Trophoblast cell (in vitro differentiated cells and primary cell): ENCODE measurements at regions not wholly inside any gene's neighbourhood (a gene's known extent, or its start where the extent isn't known, plus 50 kb on each side); places are given as distances from the start of the nearest gene placed in this dataset.

ENCODE experiments used
- DNase-seq, 2 donors: peaks; one replicate each; pipeline ENCODE4 v3.0.0-alpha.2; 2016
- H2AFZ ChIP-seq: 2 replicates; pipeline ENCODE4 v1.6.1; 2013; ENCODE audit warnings: low read length, moderate library complexity, mild to moderate bottlenecking; ENCODE audit not compliant: insufficient read depth, poor library complexity
- H2AK5ac ChIP-seq: 2 replicates; pipeline ENCODE4 v1.6.1; 2013; ENCODE audit warnings: mild to moderate bottlenecking, low read length
- H2BK120ac ChIP-seq: 2 replicates; pipeline ENCODE4 v1.6.1; 2013; ENCODE audit warnings: low read length, mild to moderate bottlenecking, moderate library complexity; ENCODE audit not compliant: insufficient read depth, poor library complexity
- H2BK12ac ChIP-seq: 2 replicates; pipeline ENCODE4 v1.6.1; 2013; ENCODE audit warnings: mild to moderate bottlenecking, low read length, moderate library complexity
- H2BK5ac ChIP-seq: 2 replicates; pipeline ENCODE4 v1.6.1; 2013; ENCODE audit warnings: low read length, low read depth, moderate library complexity, mild to moderate bottlenecking; ENCODE audit not compliant: poor library complexity
- H3K14ac ChIP-seq: 2 replicates; pipeline ENCODE4 v1.6.1; 2013; ENCODE audit warnings: mild to moderate bottlenecking, low read length
- H3K18ac ChIP-seq: 2 replicates; pipeline ENCODE4 v1.6.1; 2013; ENCODE audit warnings: mild to moderate bottlenecking, low read length
- H3K23ac ChIP-seq: 2 replicates; pipeline ENCODE4 v1.6.1; 2013; ENCODE audit warnings: low read length
- H3K27ac ChIP-seq: 2 replicates; pipeline ENCODE4 v1.5.1; 2013; ENCODE audit warnings: low read depth, mild to moderate bottlenecking, inconsistent platforms, low read length, moderate library complexity
- H3K27me3 ChIP-seq: 2 replicates; pipeline ENCODE4 v1.6.1; 2013; ENCODE audit warnings: inconsistent platforms, mild to moderate bottlenecking, low read length, moderate library complexity; ENCODE audit not compliant: insufficient read depth
- H3K36me3 ChIP-seq, 2 experiments: 1 replicate in 1 of 2; 2 replicates in 1 of 2; pipeline ENCODE4 v1.6.1; 2013; ENCODE audit warnings: low read length in 2 of 2, mild to moderate bottlenecking in 2 of 2, moderate library complexity in 1 of 2; ENCODE audit not compliant: insufficient read depth in 2 of 2, control insufficient read depth in 1 of 2
- H3K4ac ChIP-seq: 2 replicates; pipeline ENCODE4 v1.6.1; 2013; ENCODE audit warnings: low read depth, mild to moderate bottlenecking, low read length, moderate library complexity
- H3K4me1 ChIP-seq, 2 experiments: 1 replicate in 1 of 2; 2 replicates in 1 of 2; pipeline ENCODE4 v1.6.1; 2013; ENCODE audit warnings: low read length in 2 of 2, mild to moderate bottlenecking in 2 of 2, moderate library complexity in 1 of 2; ENCODE audit not compliant: insufficient read depth in 2 of 2, control insufficient read depth in 1 of 2
- H3K4me2 ChIP-seq: 2 replicates; pipeline ENCODE4 v1.6.1; 2013; ENCODE audit warnings: inconsistent platforms, mild to moderate bottlenecking, low read length, moderate library complexity
- H3K4me3 ChIP-seq: 2 replicates; pipeline ENCODE4 v1.5.1; 2013; ENCODE audit warnings: mild to moderate bottlenecking, low read depth, low read length, inconsistent platforms
- H3K79me1 ChIP-seq: one replicate; pipeline ENCODE4 v1.6.1; 2013; ENCODE audit warnings: low read length
- H3K79me2 ChIP-seq: 2 replicates; pipeline ENCODE4 v1.6.1; 2013; ENCODE audit warnings: low read length, mild to moderate bottlenecking; ENCODE audit not compliant: control insufficient read depth, insufficient read depth, poor library complexity
- H3K9ac ChIP-seq: 2 replicates; pipeline ENCODE4 v1.6.1; 2013; ENCODE audit warnings: mild to moderate bottlenecking, low read length
- H3K9me3 ChIP-seq: 2 replicates; pipeline ENCODE4 v1.6.1; 2013; ENCODE audit warnings: low read depth, mild to moderate bottlenecking, control low read depth, inconsistent platforms, low read length; ENCODE audit not compliant: insufficient read depth
- H4K12ac ChIP-seq: 2 replicates; pipeline ENCODE4 v1.6.1; 2013; ENCODE audit warnings: low read depth, mild to moderate bottlenecking, low read length, moderate library complexity
- H4K8ac ChIP-seq: 2 replicates; pipeline ENCODE4 v1.6.1; 2013; ENCODE audit warnings: low read depth, mild to moderate bottlenecking, low read length, moderate library complexity
- H4K91ac ChIP-seq: one replicate; pipeline ENCODE4 v1.6.1; 2013; ENCODE audit warnings: low read depth, mild to moderate bottlenecking, low read length, moderate library complexity
- WGBS: extraction: QIAGEN DNeasy Blood & Tissue Kit; methylation state at CpG from one replicate; pipeline ENCODE4 v1.1.7; 2013; ENCODE audit warnings: missing lambda C conversion rate; ENCODE audit not compliant: insufficient read length, insufficient coverage; ENCODE audit errors: extremely low coverage; 5-methylcytosine and 5-hydroxymethylcytosine counted together

DNA sequence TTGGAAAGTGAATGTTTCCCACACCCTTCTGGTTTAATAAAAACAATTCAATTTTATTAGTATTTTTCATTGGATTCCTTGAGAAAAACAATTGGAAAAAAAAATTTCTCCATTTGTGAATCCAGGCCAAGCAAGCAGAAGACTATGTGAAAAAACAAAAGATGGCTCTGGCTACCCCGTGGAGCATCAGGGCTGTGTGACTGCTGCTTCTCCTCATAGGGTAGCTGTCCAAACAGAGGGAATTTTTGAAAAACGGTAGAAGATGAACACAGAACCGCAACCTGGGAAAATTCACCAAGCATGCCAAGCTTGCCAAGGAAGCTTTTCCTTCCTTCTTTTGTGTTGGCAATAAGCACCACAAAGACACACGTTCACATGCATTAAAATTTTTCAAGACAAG, 71.3 kb upstream of the ACVR2A start:
- no peaks in the 10 kb centered on the region for H3K9me3 ChIP-seq

DNA sequence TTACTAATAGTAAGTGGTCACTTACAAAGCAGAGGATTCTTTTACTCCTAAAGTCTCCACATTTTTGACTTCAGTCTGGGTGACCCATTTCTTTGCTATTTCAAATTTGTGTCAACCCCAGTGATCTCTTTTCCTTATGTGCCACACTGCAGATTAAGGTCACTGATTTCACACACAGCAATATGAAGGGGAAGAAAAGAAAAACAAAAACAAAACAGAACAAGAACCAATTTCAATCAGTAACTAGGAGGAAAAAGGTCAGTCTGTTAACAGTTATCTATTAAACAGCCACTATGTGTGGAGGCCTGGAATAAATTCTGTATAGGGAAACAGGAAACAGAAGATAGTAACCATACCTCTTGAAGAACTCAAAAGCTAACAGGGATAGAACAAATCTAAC, 72.0 kb upstream of the ACVR2A start:
- H3K36me3 ChIP-seq = peaks cover 0 to 1% of the 10 kb centered on the region in 2 experiments
- no peak overlapping the region for H3K4ac ChIP-seq
- H2BK12ac ChIP-seq = no peak overlapping the region

More for the DNA sequence above, 71.3 kb upstream of the ACVR2A start:
- Histone ChIP-seq H3K18ac (no peak overlapping the region), H3K4me1 (peaks cover 0 to 3% of the 10 kb centered on the region in 2 experiments), H2BK5ac (no peak overlapping the region), H3K79me2 (peaks cover 2% of the 10 kb centered on the region), H3K79me1 (no peaks in the 10 kb centered on the region), H3K27me3 (no peaks in the 10 kb centered on the region), H3K23ac (no peak overlapping the region), H2BK120ac (peak overlapping the region; percentile 22), H3K4me2 (no peak overlapping the region), H2AK5ac (no peak overlapping the region), H2AFZ (no peak overlapping the region), H3K9ac (no peak overlapping the region), H4K8ac (peak overlapping the region; percentile 19), H3K36me3 (peaks cover 0 to 1% of the 10 kb centered on the region in 2 experiments), H3K4ac (no peak overlapping the region), H3K4me3 (no peak overlapping the region), H4K91ac (no peak overlapping the region), H4K12ac (no peak overlapping the region), H2BK12ac (peak overlapping the region; percentile 40), H3K14ac (no peak overlapping the region), H3K27ac (no peak overlapping the region)
- DNase-seq = peak in 1 of 2 donors; percentile 2
- WGBS = no CpG with 5 or more reads among the region's 4 CpGs

DNA sequence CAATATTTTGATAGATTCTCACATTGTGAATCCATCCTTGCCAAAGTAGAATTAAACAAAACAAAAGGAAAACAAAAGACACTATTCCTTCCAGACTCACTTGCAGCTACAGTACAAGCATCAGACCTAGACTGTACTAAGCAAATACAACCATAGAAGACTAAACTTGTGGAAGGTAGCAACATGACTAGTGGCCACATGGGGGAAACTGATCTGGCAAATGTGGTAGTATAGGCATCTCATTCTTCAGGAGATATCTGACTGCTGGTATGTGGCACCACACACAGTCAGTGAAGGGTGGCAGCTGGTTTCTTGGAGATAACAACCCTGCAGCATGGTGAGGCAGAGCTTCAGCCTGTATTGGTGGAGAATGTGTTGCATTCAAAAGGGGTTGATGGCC, 81.0 kb upstream of the ACVR2A start:
- Histone ChIP-seq H4K8ac (no peak overlapping the region), H3K4me2 (no peak overlapping the region), H3K4me1 (no peaks in the 10 kb centered on the region), H2AFZ (no peak overlapping the region), H3K14ac (no peak overlapping the region), H2BK12ac (no peak overlapping the region), H3K27me3 (no peaks in the 10 kb centered on the region), H3K79me1 (no peaks in the 10 kb centered on the region), H3K36me3 (no peaks in the 10 kb centered on the region), H2BK5ac (no peak overlapping the region), H3K79me2 (no peaks in the 10 kb centered on the region), H3K4ac (no peak overlapping the region), H3K27ac (no peak overlapping the region), H3K4me3 (no peak overlapping the region), H4K12ac (no peak overlapping the region), H2AK5ac (no peak overlapping the region), H3K9me3 (peaks cover 2% of the 10 kb centered on the region), H4K91ac (no peak overlapping the region), H2BK120ac (no peak overlapping the region), H3K23ac (no peak overlapping the region), H3K18ac (no peak overlapping the region), H3K9ac (no peak overlapping the region)
- no peak for DNase-seq

More for the DNA sequence above, 72.0 kb upstream of the ACVR2A start:
- Histone ChIP-seq H2AFZ (no peak overlapping the region), H4K8ac (no peak overlapping the region), H3K4me3 (no peak overlapping the region), H3K9me3 (no peaks in the 10 kb centered on the region), H3K4me1 (peaks cover 0 to 3% of the 10 kb centered on the region in 2 experiments), H3K79me2 (peaks cover 2% of the 10 kb centered on the region), H4K91ac (no peak overlapping the region), H3K14ac (no peak overlapping the region), H3K4me2 (no peak overlapping the region), H3K27me3 (no peaks in the 10 kb centered on the region), H2BK120ac (no peak overlapping the region), H3K9ac (no peak overlapping the region), H3K79me1 (no peaks in the 10 kb centered on the region), H3K23ac (no peak overlapping the region), H4K12ac (no peak overlapping the region), H3K27ac (no peak overlapping the region), H3K18ac (no peak overlapping the region), H2BK5ac (no peak overlapping the region), H2AK5ac (no peak overlapping the region)
- no peak for DNase-seq

DNA sequence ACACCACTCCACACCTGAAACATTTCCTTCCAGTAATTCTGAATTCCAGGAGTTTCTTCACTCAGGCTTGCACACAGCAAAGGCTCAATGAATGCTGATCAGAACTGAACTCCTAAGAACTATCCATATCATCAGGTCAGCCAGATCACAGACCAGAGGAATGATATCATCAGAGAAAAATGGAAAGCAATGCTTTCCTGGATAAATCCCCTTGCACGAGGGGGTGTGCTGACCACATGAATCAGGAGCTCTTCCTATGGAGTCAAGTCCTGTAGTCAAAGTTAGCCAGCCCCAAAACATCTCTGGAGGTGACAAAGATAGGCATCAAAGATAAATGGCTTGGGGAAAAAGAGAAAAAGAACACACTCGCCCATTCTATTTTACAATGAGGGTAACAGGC, 83.8 kb upstream of the ACVR2A start:
- no CpG with 5 or more reads among the region's 2 CpGs for WGBS
- Histone ChIP-seq H3K9me3 (no peaks in the 10 kb centered on the region), H4K12ac (no peak overlapping the region), H3K14ac (no peak overlapping the region), H2BK12ac (no peak overlapping the region), H2AFZ (no peak overlapping the region), H3K4ac (no peak overlapping the region), H3K27ac (peak overlapping the region; percentile 62), H3K4me1 (no peaks in the 10 kb centered on the region), H3K4me3 (no peak overlapping the region), H3K23ac (no peak overlapping the region), H3K79me2 (no peaks in the 10 kb centered on the region), H3K27me3 (no peaks in the 10 kb centered on the region), H3K9ac (no peak overlapping the region), H3K36me3 (no peaks in the 10 kb centered on the region), H4K91ac (no peak overlapping the region), H2AK5ac (no peak overlapping the region), H4K8ac (no peak overlapping the region), H3K79me1 (no peaks in the 10 kb centered on the region), H3K18ac (no peak overlapping the region), H2BK120ac (no peak overlapping the region), H2BK5ac (no peak overlapping the region), H3K4me2 (no peak overlapping the region)
- DNase-seq = no peak
